ENCODE measurements at regions not wholly inside any gene's neighbourhood (a gene's known extent, or its start where the extent isn't known, plus 50 kb on each side); places are given as distances from the start of the nearest gene placed in this dataset.

- Histone ChIP-seq H3K9me3 (ENCODE audit: insufficient read depth, low read depth, low read length) (peaks cover 2% of the 10 kb centered on the region), H3K4me1 (ENCODE audit: control insufficient read depth in 1 of 2, insufficient read depth in 2 of 2, low read length in 2 of 2) (peaks cover 5 to 7% of the 10 kb centered on the region in 2 experiments), H2BK12ac (ENCODE audit: low read length) (no peak overlapping the region), H2AFZ (ENCODE audit: insufficient read depth, low read length, poor library complexity) (no peak overlapping the region), H3K79me2 (ENCODE audit: control insufficient read depth, insufficient read depth, low read length, poor library complexity) (no peaks in the 10 kb centered on the region), H3K18ac (ENCODE audit: low read length) (no peak overlapping the region), H4K8ac (ENCODE audit: low read depth, low read length) (no peak overlapping the region), H3K79me1 (ENCODE audit: low read length) (no peaks in the 10 kb centered on the region), H2BK120ac (ENCODE audit: insufficient read depth, low read length, poor library complexity) (no peak overlapping the region), H2AK5ac (ENCODE audit: low read length) (no peak overlapping the region), H3K14ac (ENCODE audit: low read length) (no peak overlapping the region), H4K12ac (ENCODE audit: low read depth, low read length) (no peak overlapping the region), H3K4ac (ENCODE audit: low read depth, low read length) (no peak overlapping the region), H4K91ac (ENCODE audit: low read depth, low read length) (no peak overlapping the region), H3K27me3 (ENCODE audit: insufficient read depth, low read length) (no peaks in the 10 kb centered on the region), H2BK5ac (ENCODE audit: low read depth, low read length, poor library complexity) (no peak overlapping the region), H3K4me2 (ENCODE audit: low read length) (no peak overlapping the region), H3K27ac (ENCODE audit: low read depth, low read length) (no peak overlapping the region), H3K23ac (ENCODE audit: low read length) (no peak overlapping the region), H3K9ac (ENCODE audit: low read length) (no peak overlapping the region), H3K4me3 (ENCODE audit: low read depth, low read length) (no peak overlapping the region), H3K36me3 (ENCODE audit: control insufficient read depth in 1 of 2, insufficient read depth in 2 of 2, low read length in 2 of 2) (no peaks in the 10 kb centered on the region)
- no peak for DNase-seq
Observed at GRCh38 chr7:32163896-32164295, 93.7 kb upstream of the PDE1C start.

- H2BK120ac ChIP-seq (ENCODE audit: insufficient read depth, low read length, poor library complexity) = no peak overlapping the region
- peaks cover 2% of the 10 kb centered on the region for H3K9me3 ChIP-seq (ENCODE audit: insufficient read depth, low read depth, low read length)
- H3K4me2 ChIP-seq (ENCODE audit: low read length) = no peak overlapping the region
- peak in 1 of 2 donors; percentile 2 for DNase-seq
- no peaks in the 10 kb centered on the region for H3K27me3 ChIP-seq (ENCODE audit: insufficient read depth, low read length)
- H3K79me2 ChIP-seq (ENCODE audit: control insufficient read depth, insufficient read depth, low read length, poor library complexity) = no peaks in the 10 kb centered on the region
- H2AFZ ChIP-seq (ENCODE audit: insufficient read depth, low read length, poor library complexity) = no peak overlapping the region
- peak overlapping the region; percentile 22 for H4K91ac ChIP-seq (ENCODE audit: low read depth, low read length)
- no peak overlapping the region for H3K9ac ChIP-seq (ENCODE audit: low read length)
- H3K4me1 ChIP-seq (ENCODE audit: control insufficient read depth in 1 of 2, insufficient read depth in 2 of 2, low read length in 2 of 2) = peaks cover 5 to 7% of the 10 kb centered on the region in 2 experiments
- H2BK5ac ChIP-seq (ENCODE audit: low read depth, low read length, poor library complexity) = no peak overlapping the region
- no peaks in the 10 kb centered on the region for H3K79me1 ChIP-seq (ENCODE audit: low read length)
- no peak overlapping the region for H3K14ac ChIP-seq (ENCODE audit: low read length)
- no peaks in the 10 kb centered on the region for H3K36me3 ChIP-seq (ENCODE audit: control insufficient read depth in 1 of 2, insufficient read depth in 2 of 2, low read length in 2 of 2)
- no peak overlapping the region for H4K8ac ChIP-seq (ENCODE audit: low read depth, low read length)
- H3K23ac ChIP-seq (ENCODE audit: low read length) = no peak overlapping the region
- H3K4ac ChIP-seq (ENCODE audit: low read depth, low read length) = no peak overlapping the region
- no CpG with 5 or more reads among the region's 7 CpGs for WGBS (ENCODE audit: extremely low coverage, insufficient coverage, insufficient read length)
- no peak overlapping the region for H4K12ac ChIP-seq (ENCODE audit: low read depth, low read length)
- no peak overlapping the region for H2BK12ac ChIP-seq (ENCODE audit: low read length)
- no peak overlapping the region for H3K4me3 ChIP-seq (ENCODE audit: low read depth, low read length)
- H3K27ac ChIP-seq (ENCODE audit: low read depth, low read length) = no peak overlapping the region
- H3K18ac ChIP-seq (ENCODE audit: low read length) = no peak overlapping the region
- H2AK5ac ChIP-seq (ENCODE audit: low read length) = no peak overlapping the region
Observed at GRCh38 chr7:32163141-32163806, 93.1 kb upstream of the PDE1C start.

DNA sequence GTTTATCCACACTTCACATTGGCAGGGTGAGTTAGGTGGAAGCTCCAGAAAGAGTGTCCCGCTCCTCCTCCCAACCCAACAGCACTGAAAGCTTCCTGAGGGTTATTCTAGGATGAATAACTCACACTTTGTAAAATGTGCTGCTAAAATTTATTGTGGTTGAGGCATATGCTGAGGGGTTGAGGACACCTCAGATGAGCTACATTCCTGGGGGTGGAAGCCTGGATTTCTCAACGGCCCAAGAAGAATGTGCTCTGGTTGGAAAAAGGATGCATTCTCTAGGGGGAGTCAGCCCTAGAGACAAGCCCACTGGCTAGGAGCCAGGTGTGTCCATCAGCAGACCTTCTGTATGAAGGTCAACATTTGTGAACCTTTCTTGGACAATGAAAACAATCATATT, 91.5 kb upstream of the PDE1C start:
- Histone ChIP-seq H3K9ac (ENCODE audit: low read length) (no peak overlapping the region), H4K8ac (ENCODE audit: low read depth, low read length) (no peak overlapping the region), H3K23ac (ENCODE audit: low read length) (no peak overlapping the region), H3K4me1 (ENCODE audit: control insufficient read depth in 1 of 2, insufficient read depth in 2 of 2, low read length in 2 of 2) (peaks cover 5 to 7% of the 10 kb centered on the region in 2 experiments), H3K9me3 (ENCODE audit: insufficient read depth, low read depth, low read length) (peaks cover 2% of the 10 kb centered on the region), H3K79me2 (ENCODE audit: control insufficient read depth, insufficient read depth, low read length, poor library complexity) (no peaks in the 10 kb centered on the region), H3K4me3 (ENCODE audit: low read depth, low read length) (no peak overlapping the region), H4K91ac (ENCODE audit: low read depth, low read length) (no peak overlapping the region), H3K4me2 (ENCODE audit: low read length) (no peak overlapping the region), H2BK5ac (ENCODE audit: low read depth, low read length, poor library complexity) (no peak overlapping the region), H2BK120ac (ENCODE audit: insufficient read depth, low read length, poor library complexity) (no peak overlapping the region), H2AFZ (ENCODE audit: insufficient read depth, low read length, poor library complexity) (no peak overlapping the region), H3K4ac (ENCODE audit: low read depth, low read length) (no peak overlapping the region), H2BK12ac (ENCODE audit: low read length) (no peak overlapping the region), H2AK5ac (ENCODE audit: low read length) (no peak overlapping the region), H3K18ac (ENCODE audit: low read length) (no peak overlapping the region), H4K12ac (ENCODE audit: low read depth, low read length) (no peak overlapping the region), H3K79me1 (ENCODE audit: low read length) (no peaks in the 10 kb centered on the region), H3K27ac (ENCODE audit: low read depth, low read length) (no peak overlapping the region), H3K27me3 (ENCODE audit: insufficient read depth, low read length) (no peaks in the 10 kb centered on the region), H3K14ac (ENCODE audit: low read length) (no peak overlapping the region), H3K36me3 (ENCODE audit: control insufficient read depth in 1 of 2, insufficient read depth in 2 of 2, low read length in 2 of 2) (no peaks in the 10 kb centered on the region)
- no CpG with 5 or more reads among the region's 2 CpGs for WGBS (ENCODE audit: extremely low coverage, insufficient coverage, insufficient read length)
- no peak for DNase-seq

DNA sequence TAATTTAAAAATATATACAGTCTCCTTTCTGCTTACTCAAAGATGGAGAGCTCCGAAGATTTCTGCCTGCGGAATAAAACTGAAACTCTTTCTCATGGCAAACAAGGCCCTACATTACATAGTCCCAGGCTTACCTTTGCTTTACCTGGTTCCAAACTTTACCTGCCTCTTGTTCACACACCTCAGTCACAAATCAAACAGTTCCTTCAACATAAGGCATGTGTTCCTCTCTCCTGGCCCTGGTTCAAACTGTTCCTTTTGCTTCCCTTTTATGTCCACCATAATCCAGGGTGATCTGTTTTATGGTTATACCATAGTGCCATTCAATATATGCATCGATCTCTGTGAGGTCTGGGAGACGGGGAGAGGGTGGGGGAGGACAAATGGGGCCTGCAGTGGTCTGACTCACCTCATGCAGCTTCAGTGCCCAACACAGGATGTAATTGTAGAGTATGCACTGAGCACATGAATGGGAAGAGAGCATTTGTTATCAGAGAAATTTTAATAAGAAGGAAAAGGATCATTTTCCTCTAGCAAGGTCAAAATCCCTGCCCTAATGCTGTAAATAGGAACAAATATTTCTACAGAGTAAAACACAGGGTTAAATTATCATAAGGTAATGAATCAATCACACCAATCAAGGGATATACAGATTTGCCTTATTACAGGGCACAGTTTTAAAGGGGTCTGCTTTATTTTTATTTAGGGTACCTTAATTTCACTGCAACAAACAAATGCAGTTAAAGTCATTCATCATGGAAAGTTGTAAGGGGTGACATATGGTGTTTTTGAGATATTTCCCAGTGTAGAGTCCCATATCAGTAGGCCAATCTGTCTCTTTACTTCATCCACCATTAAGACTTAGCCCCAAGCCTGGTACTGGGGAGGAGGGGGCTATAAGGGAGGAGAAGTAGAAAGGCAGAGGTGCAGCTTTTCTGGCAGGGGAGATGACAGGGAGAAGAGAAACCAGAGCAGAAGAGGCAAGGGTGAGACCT, 88.8 kb upstream of the PDE1C start:
- no peak overlapping the region for H3K23ac ChIP-seq (ENCODE audit: low read length)
- no peak for DNase-seq
- WGBS (ENCODE audit: extremely low coverage, insufficient coverage, insufficient read length) = no CpG with 5 or more reads among the region's 4 CpGs

More for the DNA sequence above, 88.8 kb upstream of the PDE1C start:
- H3K4me2 ChIP-seq (ENCODE audit: low read length) = no peak overlapping the region
- H3K4me3 ChIP-seq (ENCODE audit: low read depth, low read length) = no peak overlapping the region
- H3K4me1 ChIP-seq (ENCODE audit: control insufficient read depth in 1 of 2, insufficient read depth in 2 of 2, low read length in 2 of 2) = peaks cover 5 to 12% of the 10 kb centered on the region in 2 experiments
- H2BK120ac ChIP-seq (ENCODE audit: insufficient read depth, low read length, poor library complexity) = no peak overlapping the region
- no peaks in the 10 kb centered on the region for H3K36me3 ChIP-seq (ENCODE audit: control insufficient read depth in 1 of 2, insufficient read depth in 2 of 2, low read length in 2 of 2)
- H4K8ac ChIP-seq (ENCODE audit: low read depth, low read length) = no peak overlapping the region
- H2AK5ac ChIP-seq (ENCODE audit: low read length) = no peak overlapping the region
- no peak overlapping the region for H3K4ac ChIP-seq (ENCODE audit: low read depth, low read length)
- no peak overlapping the region for H2BK5ac ChIP-seq (ENCODE audit: low read depth, low read length, poor library complexity)
- no peak overlapping the region for H4K12ac ChIP-seq (ENCODE audit: low read depth, low read length)
- H2BK12ac ChIP-seq (ENCODE audit: low read length) = no peak overlapping the region
- peaks cover 2% of the 10 kb centered on the region for H3K9me3 ChIP-seq (ENCODE audit: insufficient read depth, low read depth, low read length)
- no peak overlapping the region for H3K9ac ChIP-seq (ENCODE audit: low read length)
- H3K14ac ChIP-seq (ENCODE audit: low read length) = no peak overlapping the region
- no peaks in the 10 kb centered on the region for H3K79me2 ChIP-seq (ENCODE audit: control insufficient read depth, insufficient read depth, low read length, poor library complexity)
- no peak overlapping the region for H2AFZ ChIP-seq (ENCODE audit: insufficient read depth, low read length, poor library complexity)
- H3K27ac ChIP-seq (ENCODE audit: low read depth, low read length) = no peak overlapping the region
- H4K91ac ChIP-seq (ENCODE audit: low read depth, low read length) = no peak overlapping the region
- H3K79me1 ChIP-seq (ENCODE audit: low read length) = no peaks in the 10 kb centered on the region
- H3K27me3 ChIP-seq (ENCODE audit: insufficient read depth, low read length) = no peaks in the 10 kb centered on the region
- H3K18ac ChIP-seq (ENCODE audit: low read length) = no peak overlapping the region
